Panc1 (cell line): ENCODE measurements at regions not wholly inside any gene's neighbourhood (a gene's known extent, or its start where the extent isn't known, plus 50 kb on each side); places are given as distances from the start of the nearest gene placed in this dataset.

Experiments used
- CTCF ChIP-seq: fragments of 450-650 bp; IDR thresholded peaks from 2 replicates; pipeline ENCODE4 v1.5.1; 2017; ENCODE audit warnings: mild to moderate bottlenecking
- POLR2AphosphoS5 ChIP-seq: IDR thresholded peaks from 2 replicates; pipeline ENCODE4 v1.6.1; 2012; ENCODE audit warnings: mild to moderate bottlenecking, low read depth, low read length, moderate library complexity
- REST ChIP-seq, 2 experiments: IDR thresholded peaks; 2 replicates each; pipeline ENCODE4 v1.6.1; 2011 to 2012; ENCODE audit warnings: low read depth in 2 of 2, control low read depth in 1 of 2, low read length in 1 of 2, mild to moderate bottlenecking in 1 of 2, moderate library complexity in 1 of 2; ENCODE audit not compliant: insufficient read depth in 1 of 2
- SIN3A ChIP-seq: IDR thresholded peaks from 2 replicates; pipeline ENCODE4 v1.6.1; 2012; ENCODE audit warnings: low read depth, mild to moderate bottlenecking, low read length, moderate library complexity, borderline replicate concordance; ENCODE audit not compliant: insufficient read depth

- TF ChIP-seq CTCF = no peak
- TF ChIP-seq POLR2AphosphoS5 = no peak
- TF ChIP-seq SIN3A = no peak
- no peak for TF ChIP-seq REST (IDR thresholded peaks at IDR 0.05; ENCODE audit: insufficient read depth in 1 of 2, low read depth in 2 of 2, low read length in 1 of 2)
Measured at GRCh38 chr4:181202240-181202639, 1041.0 kb upstream of the TENM3 start.
